HG03520 (cell line): ENCODE measurements at regions not wholly inside any gene's neighbourhood (a gene's known extent, or its start where the extent isn't known, plus 50 kb on each side); places are given as distances from the start of the nearest gene placed in this dataset.

Experiments used
- ATAC-seq: cut with Tn5 transposase; IDR thresholded peaks from one replicate; pipeline ENCODE4 v1.9.1; 2021; ENCODE audit warnings: mild to moderate bottlenecking, moderate library complexity; ENCODE audit not compliant: unreplicated experiment

DNA sequence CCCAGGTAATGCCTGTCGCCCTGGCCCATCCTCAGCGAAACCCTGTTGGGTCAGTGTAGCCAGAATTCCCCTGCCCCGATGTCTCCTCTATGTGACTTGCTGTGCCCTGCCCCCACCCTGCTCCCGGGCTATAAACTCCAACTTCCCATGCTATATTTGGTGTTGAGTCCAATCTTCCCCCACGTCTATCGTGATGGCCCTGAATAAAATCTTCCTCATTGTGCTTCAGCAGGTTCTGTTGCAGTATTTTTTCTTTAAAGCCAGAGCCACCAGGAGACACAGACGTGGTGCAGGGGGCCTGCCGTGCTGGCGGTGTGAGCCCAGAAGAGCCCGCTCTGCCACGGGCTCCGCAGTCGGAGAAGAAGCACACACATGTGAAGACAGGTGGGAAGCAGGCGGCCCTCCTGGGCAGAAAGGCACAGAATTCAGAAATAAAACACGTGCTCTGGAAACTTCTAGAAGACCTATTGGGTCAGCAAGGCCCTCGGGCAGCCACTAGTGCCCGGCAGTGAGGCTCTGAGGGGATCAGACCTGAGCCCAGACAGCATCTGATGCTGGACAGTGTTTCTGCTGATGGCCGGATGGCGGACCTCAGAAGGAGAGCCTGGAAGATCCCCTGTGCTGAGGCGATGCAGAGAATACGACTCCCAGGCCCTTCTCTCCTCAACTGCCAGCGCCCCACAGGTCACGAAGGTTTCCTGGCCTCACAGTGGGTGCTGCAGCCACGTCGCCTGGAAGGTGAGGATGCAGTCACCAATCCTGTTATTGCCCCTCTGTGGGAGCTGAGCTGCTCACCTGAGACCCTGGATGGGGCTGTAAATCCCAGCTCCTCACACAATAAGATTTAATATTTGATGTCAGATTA lies 501.9 kb downstream of the BRD1 start:
- ATAC-seq: no peak

GRCh38 chr22:49324527-49325491 lies 502.9 kb downstream of the BRD1 start:
- no peak for ATAC-seq

GRCh38 chr22:49323751-49324415 lies 503.8 kb downstream of the BRD1 start:
- no peak for ATAC-seq

DNA sequence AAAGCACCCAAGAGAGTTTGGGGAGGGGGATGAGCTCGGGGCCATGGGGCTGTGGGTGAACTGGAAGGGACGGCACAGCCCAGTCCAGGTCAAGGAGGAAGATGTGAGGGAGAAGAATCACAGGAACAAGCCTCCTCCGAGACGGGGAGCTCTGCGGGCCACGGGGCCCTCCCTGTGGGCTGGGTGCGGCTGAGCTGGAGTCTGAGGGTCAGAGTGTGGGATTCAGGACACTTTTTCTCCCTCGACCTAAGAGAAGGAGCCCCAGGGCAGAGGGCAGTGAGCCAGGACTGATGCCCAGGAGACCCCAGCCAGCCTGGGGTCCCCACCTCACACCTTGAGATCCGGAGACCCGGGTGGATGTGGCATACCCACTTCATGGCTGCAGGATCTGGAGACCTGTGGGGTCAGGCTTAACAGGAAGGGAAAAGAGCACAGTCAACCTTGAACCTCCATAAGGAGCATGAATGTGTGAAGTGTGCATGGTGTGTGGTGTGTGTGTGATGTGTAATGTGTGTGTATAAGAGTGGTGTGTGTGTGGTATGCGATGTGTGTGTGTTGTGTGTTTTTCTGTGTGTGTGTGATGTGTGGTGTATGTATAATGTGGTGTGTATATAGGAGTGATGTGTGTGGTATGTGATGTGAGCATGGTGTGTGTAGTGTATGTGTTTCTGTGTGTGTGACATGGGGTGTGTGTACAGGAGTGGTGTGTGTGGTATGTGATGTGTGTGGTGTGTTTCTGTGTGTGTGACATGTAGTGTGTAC lies 504.6 kb downstream of the BRD1 start:
- ATAC-seq: no peak

GRCh38 chr22:49322231-49322630 lies 505.4 kb downstream of the BRD1 start:
- ATAC-seq: no peak

DNA sequence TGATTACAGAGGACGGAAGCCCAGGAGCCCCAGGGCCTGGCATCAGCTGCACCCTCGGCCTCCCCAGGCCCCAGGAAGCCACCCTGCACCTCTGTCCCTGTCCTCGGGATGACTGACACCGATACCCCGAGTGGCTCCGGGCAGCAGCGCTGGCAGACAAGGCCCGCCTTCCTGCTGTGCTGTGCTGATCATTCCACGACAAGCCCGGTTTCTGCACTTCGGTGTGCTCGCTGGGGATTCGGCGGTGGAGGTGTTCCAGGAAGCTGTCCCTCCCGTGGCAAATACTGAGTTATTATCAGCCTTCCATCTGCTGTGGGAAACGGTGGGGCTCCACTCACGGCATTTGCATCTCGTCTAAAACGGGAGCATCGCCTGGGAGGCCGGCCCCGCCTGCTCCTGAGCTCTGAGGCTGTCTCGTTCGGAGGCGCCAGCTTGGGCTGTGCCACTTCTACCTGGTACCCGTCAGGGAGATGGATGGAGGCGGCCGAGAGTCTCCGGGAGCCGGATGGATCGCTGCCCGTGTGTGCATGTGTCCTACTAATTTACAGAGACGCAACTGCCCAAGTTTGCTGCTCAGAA lies 506.1 kb downstream of the BRD1 start:
- no peak for ATAC-seq

DNA sequence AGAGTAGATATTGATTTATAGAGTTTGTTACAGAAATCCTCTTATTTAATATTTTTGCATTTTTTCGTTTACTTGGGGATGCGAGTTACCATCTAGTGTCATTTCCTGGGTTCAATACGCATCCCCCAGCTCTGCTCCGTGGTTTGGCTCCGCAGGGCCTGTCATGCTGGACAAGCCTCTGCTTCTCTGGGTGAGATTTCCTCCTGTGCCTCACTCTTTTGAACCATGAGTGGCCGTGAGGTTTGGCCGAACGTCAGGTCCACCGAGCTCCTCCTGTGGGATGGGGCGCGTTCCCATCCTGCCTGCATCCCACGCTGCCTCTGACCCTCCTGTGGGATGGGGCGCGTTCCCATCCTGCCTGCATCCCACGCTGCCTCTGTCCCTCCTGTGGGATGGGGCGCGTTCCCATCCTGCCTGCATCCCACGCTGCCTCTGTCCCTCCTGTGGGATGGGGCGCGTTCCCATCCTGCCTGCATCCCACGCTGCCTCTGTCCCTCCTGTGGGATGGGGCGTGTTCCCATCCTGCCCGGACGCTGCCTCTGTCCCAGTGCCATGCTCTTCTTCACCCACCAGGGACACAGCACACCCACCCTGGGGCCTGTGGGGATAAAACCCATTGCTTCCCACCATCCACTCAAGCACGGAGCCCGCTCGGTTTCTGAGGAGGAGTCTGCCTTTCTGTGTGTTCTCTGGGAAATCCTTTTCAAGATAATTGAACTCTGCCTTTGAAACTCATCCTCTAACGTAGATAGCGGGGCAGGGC lies 506.8 kb downstream of the BRD1 start:
- no peak for ATAC-seq

GRCh38 chr22:49317369-49317768 lies 510.3 kb downstream of the BRD1 start:
- ATAC-seq: no peak

DNA sequence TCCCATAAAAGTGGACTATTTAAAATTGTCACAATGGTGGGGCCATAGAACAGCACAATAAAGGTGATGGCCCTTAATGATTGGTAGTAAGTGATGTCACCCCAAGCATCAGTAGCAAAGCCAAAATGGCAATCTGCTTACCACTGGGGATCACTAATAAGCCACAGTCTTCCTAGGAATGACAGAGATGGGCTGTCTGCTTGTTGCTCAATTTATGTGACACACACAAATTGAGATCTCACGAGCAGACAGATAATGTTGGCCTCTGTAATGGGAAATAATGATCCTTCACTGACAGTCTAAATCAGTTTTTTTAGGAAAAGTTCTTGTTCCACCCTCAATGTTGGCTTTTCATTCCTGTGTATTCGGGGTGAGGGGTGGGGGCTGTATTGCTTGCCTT lies 515.1 kb downstream of the BRD1 start:
- ATAC-seq: no peak

DNA sequence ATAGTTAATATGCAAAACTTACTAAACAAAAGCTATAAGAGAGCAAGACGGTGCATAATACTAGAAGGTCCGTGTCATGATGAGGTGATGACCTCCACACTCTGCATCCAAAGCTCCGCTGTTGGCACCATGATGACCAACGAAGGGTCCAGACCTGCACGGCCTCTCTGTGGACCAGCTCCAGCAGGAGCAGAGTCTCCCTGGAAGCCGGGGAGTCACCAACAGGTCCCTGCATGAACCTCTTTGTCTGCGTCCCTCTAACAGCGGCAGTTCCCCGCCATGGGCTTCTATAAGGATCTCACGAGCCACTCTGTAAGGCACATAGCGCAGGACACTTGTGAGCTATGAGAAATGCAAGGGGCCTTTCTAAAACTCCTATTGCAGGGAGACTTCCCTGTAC lies 517.3 kb downstream of the BRD1 start:
- no peak for ATAC-seq

DNA sequence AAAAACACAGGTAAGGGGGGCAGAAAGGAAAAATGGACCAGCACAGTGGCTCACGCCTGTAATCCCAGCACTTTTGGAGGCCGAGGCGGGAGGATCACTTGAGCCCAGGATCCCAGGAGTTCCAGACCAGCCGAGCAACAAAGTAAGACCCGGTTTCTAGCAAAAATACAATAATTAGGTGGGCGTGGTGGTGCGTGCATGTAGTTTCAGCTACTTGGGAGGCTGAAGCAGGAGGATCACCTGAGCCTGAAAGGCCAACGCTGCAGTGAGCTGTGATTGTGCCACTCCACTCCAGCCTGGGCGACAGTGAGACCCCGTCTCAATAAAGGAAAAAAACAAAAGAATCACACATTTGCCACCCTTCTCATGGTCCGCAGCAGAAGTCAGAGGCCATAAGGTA lies 519.4 kb downstream of the BRD1 start:
- no peak for ATAC-seq

DNA sequence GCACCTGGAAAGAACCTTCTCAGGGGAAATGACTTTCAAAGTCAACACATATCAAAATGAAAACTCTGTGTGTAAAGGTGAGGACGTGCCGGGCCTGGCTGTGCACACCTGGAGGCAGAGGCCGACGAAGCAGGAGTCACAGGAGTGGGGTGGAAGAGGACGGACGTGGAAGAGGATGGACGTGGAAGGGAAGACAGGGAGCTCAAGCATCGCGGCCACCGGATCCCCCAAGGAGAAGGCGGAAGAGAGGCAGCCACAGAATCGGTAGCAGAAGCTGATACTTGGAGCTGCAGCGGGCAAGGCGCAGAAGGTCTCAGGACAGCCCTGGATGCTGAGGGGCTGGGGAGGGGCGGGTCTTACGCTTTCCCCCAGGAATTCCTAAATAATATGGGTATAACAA lies 519.8 kb downstream of the BRD1 start:
- ATAC-seq: no peak

DNA sequence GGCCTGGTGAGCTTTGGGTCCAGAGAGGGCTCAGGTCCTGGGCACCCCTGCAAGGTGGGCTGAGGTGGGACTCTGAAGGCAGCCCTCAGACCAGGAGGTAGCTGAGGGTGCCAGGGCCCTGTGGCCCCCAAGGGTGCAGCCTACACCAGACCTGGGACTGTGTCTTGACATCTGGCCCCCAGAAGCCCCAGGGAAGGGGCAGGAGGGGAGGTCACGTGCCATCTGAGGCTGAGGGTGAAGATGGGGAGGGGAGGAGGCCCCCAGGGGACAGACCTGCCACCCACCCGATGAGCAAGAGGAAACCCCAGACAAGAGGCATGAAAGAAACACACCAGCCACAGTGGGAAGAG lies 520.2 kb downstream of the BRD1 start:
- ATAC-seq: no peak

DNA sequence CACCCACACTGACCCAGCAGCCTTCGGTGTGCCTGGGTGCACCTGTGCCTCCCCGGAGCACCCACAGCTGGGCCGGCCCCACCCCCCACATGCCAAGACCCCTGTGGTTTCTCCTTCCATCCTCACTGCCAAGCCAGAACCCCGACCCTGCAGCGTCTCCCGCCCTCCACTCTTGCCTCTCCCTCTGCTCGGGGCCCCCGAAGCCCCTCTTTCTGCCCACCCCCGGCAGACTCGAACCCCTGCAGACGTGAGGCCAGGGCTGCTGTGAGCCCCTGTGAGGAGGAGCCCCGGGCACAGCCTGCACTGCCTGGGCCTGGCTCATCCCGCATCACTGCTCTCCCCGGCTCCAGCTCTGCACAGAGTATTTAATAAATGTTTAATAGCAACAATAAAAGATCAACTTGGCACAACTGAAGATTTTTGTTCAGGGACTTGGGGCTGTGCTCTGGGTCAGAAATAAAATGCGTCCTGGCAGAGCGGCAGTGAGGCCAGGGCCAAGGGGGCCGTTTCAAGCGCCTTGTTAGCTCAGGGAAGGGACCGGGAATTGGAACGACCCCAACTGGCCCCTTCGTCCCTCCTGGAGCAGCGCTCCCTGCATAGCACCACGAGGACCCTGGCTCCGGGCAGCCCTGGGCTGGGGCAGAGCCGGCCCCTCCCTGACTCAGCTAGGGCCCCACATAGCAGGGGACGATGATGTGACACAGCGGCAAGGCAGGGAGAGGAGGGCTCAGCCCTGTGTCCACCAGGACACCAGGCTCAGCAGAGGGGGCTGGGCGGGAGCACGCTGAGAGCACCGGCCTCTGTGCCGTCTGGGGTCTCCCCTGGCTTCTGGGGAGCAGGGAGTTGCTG lies 520.8 kb downstream of the BRD1 start:
- ATAC-seq: no peak

- no peak for ATAC-seq
Measured at GRCh38 chr22:49305966-49306631, 521.6 kb downstream of the BRD1 start.

DNA sequence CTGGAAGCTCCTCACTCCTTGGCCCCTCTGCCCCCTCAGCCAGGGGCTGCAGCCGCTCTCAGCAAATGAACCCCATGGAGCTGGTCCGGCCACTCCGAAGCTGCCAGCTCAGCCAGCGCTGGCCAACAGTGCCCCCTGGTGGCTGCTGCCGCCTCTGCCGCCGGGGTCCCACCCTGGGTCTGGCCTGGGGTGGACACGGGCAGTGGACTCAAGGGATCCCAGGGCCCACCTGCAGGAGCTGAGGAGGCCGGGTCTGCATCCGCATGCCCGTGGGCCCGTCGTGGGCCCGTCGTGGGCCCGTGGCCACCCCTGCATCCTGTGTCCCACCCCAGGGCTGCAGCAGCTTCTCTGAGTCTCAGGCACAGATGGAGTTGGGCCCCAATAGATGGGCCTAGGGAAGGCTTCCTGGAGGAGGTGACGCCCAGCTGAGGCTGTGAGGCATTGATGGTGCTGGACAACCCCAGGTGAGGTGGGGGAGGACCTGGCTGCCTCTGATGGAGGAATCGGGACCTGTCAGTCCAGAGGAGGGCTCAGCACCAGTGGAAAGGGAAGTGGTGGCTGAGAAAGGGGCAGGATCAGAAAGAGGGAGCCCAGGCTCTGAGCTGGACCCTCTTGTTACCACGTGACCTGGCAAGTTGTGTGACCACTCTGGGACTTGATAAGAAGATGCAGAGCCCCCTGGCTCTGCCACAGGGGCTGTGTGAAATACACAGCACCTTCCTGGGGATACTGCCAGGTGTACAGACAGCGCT lies 522.3 kb downstream of the BRD1 start:
- ATAC-seq: no peak

- no peak for ATAC-seq
Measured at GRCh38 chr22:49303781-49304461, 523.8 kb downstream of the BRD1 start.
